GM12892 (cell line): ENCODE measurements at regions not wholly inside any gene's neighbourhood (a gene's known extent, or its start where the extent isn't known, plus 50 kb on each side); places are given as distances from the start of the nearest gene placed in this dataset.
"Not testable (repeated sequence)": the region's sequence is repeated elsewhere in the genome, so short reads cannot be mapped to it uniquely, and the experiment has no call there.

Experiments
- DNase-seq: peaks from one replicate; pipeline ENCODE4 v3.0.0; 2011; ENCODE audit not compliant: insufficient read length
- FAIRE-seq: peaks from 2 replicates; lab custom pipeline; 2011; peaks lifted over from hg19 to GRCh38; lab: Jason Lieb, UNC
- POLR2A ChIP-seq: IDR thresholded peaks from 2 replicates; pipeline ENCODE4 v1.6.1; 2011; ENCODE audit warnings: low read depth, low read length, control low read depth
- POLR2AphosphoS5 ChIP-seq: IDR thresholded peaks from 2 replicates; pipeline ENCODE4 v1.6.1; 2011; ENCODE audit warnings: low read depth, low read length, control low read depth
- TAF1 ChIP-seq: IDR thresholded peaks from 2 replicates; pipeline ENCODE4 v1.6.1; 2011; ENCODE audit warnings: low read depth, mild to moderate bottlenecking, control low read depth, low read length, borderline replicate concordance

DNA sequence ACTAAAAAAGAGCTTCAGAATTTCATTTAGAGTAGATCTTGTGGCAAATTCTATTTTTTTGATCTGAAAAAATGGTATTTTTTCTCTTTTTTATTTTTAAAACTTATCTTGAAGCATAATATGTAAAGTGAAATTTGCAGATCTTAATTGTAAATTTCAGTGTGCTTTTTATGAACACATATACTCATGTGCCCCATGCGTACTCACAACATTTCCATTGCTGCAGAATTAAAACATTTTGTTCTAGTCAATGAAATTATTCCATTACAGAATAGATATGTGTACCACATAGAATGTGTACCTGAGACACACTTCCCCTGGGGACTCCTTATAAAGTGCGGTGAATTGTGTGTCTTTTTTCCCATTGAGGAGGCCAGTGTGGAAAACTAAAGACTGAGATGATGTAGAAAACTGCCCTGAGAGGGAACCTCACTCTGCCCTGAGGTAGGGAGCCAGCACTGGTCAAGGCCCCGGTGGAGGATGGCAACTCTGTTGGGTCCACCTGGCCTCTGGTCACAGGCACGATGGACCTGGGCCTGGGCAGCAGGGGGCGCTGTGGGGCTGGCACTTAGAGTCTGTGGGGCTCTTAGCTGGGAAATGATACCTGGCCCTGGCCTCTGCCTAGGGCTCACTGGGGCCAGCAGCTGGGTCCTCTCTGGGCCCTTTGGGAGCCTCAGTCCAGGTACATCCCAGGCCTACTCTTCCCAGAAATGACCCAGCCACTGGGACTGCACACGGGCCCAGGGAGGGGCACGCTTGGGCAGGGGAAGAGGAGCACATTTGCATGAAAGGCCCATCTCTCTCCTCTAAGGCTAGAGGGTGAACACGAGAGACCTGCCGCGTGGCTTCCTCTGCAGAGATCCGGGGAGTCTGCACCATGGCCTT lies 77.9 kb upstream of the TOP3B start:
- TF ChIP-seq TAF1 (no peak), POLR2A (no peak), POLR2AphosphoS5 (no peak)
- peak; percentile 55 for DNase-seq
- FAIRE-seq, result peak; percentile 87

- no peak for DNase-seq
- TF ChIP-seq POLR2AphosphoS5 (no peak), TAF1 (no peak), POLR2A (no peak)
- no peak for FAIRE-seq
These were observed 76.9 kb upstream of the TOP3B start for GRCh38 chr22:22059291-22060002.

- TF ChIP-seq POLR2A, result no peak
- no peak for TF ChIP-seq TAF1
- TF ChIP-seq POLR2AphosphoS5, result no peak
- peak; percentile 27 for FAIRE-seq
- DNase-seq, result no peak
These were observed 76.2 kb upstream of the TOP3B start for GRCh38 chr22:22058633-22059290.

DNA sequence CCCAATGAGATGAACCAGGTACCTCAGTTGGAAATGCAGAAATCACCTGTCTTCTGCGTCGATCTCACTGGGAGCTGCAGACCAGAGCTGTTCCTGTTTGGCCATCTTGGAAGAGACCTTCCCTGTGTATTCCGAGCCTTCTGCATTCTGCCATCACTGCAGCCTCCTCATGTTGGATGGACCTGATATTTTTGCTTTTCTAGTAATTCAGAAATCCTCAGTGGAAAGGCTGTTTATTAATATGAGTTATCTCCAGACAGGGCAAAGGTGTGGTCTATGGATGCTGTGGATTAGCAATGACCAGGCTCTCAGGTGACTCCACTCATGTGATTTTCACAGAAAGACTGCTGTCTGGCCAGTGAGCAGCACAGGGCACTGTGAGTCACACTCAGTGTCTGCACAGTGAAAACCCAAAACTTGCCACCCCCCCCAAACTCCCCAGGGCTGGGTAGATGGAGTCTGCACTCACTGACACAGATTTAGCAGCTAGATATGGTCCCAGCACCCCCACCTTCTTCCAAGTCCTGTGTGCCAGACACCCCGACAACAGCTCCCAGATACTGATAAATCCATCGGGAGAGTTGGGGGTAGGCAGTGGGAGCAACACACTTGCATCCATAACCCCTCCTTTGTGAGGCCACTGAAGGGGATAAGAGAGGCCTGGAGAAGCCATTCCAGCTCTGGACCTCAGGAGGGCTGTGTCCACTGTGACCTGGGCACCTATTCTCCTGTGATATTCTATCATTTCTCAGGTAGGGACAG lies 75.2 kb upstream of the TOP3B start:
- TF ChIP-seq POLR2AphosphoS5 (no peak), TAF1 (no peak), POLR2A (no peak)
- FAIRE-seq, result no peak
- no peak for DNase-seq

DNA sequence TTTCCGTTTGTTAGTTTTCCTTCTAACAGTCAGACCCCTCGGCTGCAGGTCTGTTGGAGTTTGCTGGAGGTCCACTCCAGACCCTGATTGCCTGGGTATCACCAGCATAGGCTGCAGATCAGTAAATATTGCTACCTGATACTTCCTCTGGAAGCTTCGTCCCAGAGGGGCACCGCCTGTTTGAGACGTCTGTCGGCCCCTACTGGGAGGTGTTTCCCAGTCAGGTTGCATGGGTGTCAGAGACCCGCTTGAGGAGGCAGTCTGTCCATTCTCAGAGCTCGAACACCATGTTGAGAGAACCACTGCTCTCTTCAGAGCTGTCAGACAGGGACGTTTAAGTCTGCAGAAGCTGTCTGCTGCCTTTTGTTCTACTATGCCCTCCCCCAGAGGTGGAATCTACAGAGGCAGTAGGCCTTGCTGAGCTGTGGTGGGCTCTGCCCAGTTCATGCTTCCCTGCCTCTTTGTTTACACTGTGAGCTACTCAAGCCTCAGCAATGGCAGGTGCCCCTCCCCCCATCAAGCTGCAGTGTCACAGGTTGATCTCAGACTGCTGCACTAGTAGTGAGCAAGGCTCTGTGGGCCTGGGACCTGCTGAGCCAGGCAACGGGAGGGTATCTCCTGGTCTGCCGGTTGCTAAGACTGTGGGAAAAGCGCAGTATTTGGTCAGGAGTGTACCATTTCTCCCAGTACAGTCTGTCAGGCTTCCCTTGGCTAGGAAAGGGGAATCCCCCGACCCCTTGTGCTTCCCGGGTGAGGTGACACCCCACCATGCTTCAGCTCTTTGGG lies 74.4 kb upstream of the TOP3B start:
- DNase-seq, FAIRE-seq: not testable (repeated sequence)

GRCh38 chr22:22052548-22053139 lies 70.1 kb upstream of the TOP3B start:
- not testable (repeated sequence) for DNase-seq

DNA sequence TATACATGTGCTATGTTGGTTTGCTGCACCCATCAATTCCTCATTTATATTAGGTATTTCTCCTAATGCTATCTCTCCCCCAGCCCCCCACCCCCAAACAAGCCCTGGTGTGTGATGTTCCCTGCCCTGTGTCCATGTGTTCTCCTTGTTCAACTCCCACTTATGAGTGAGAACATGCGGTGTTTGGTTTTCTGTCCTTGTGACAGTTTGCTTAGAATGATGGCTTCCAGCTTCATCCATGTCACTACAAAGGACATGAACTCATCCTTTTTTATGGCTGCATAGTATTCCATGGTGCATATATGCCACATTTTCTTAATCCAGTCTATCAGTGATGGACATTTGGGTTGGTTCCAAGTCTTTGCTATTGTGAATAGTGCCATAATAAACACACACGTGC lies 68.4 kb upstream of the TOP3B start:
- not testable (repeated sequence) for DNase-seq, FAIRE-seq

More at GRCh38 chr22:22052548-22053139, 70.1 kb upstream of the TOP3B start:
- not testable (repeated sequence) for FAIRE-seq

GRCh38 chr22:22050141-22050775 lies 67.7 kb upstream of the TOP3B start:
- FAIRE-seq, result no peak

DNA sequence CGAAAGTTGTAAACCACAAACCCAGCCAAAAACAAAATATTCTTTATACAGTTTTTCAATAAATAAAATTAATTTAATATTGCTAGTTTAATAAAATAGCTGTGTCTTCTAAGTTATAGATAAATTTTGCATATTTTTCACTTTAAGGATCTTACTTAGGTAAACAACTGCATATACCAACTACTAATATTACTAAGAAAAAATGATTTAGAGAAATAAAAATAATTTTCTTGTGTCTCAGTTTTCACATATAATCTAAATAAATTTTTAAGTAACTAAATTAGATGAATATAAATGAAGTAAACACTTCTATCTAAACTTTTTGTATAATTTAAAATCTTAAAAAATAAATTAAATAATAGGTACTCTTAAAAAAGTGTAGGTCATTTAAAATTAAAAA lies 67.1 kb upstream of the TOP3B start:
- TF ChIP-seq TAF1, result no peak
- no peak for TF ChIP-seq POLR2A
- TF ChIP-seq POLR2AphosphoS5, result no peak
- DNase-seq (no peak), FAIRE-seq (no peak)

More at GRCh38 chr22:22050141-22050775, 67.7 kb upstream of the TOP3B start:
- no peak for DNase-seq
- no peak for TF ChIP-seq TAF1
- no peak for TF ChIP-seq POLR2A
- TF ChIP-seq POLR2AphosphoS5, result no peak

DNA sequence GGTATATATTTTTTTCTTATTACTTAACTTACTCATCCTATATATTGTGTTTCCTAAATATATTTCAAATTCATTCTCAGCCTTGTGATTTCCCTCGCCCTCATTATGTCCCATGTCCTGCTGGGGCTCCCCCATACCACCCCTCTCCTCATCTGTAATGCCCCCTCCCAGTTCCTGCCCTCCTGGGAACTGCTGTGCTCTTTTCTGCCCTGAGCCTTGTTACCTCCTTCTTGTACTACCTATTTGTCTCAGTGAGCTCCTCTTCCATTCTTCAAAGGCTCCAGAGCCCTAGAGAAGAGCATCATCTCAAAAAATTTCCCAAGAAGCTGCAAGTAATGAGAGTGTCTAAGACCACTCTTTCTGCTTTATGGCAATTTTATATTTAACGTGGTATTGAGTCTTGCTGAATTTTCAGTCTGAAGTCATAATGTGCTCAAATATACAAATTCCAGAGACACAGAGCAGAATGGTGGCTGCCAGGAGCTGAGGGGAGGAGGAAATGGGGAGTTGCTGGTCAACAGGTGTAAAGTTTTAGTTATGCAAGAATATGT lies 66.5 kb upstream of the TOP3B start:
- DNase-seq (no peak), FAIRE-seq (no peak)
- TF ChIP-seq TAF1 (no peak), POLR2A (no peak), POLR2AphosphoS5 (no peak)
